ENCODE measurements at regions not wholly inside any gene's neighbourhood (a gene's known extent, or its start where the extent isn't known, plus 50 kb on each side); places are given as distances from the start of the nearest gene placed in this dataset.

DNA sequence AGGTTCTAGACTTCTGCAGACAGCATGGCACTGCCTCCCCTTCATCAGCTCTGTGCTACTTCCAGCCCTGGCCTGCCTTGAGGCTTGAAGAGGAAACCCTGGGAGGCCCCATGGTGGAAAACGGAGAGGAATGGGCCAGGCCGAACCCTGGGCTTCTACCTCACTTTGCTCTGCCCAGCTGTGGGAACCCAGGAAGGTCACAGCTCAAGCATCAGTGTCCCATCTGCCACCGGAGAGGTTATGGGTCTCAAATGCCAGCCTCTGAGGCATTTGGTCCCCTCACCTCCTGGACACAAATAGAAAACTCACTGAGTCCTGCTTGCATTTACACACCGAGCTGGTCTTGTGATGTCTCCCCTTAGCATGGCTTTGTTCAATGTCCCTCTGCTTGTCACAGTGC lies 80.1 kb upstream of the ALDH1B1 start:
- no peak for DNase-seq

DNA sequence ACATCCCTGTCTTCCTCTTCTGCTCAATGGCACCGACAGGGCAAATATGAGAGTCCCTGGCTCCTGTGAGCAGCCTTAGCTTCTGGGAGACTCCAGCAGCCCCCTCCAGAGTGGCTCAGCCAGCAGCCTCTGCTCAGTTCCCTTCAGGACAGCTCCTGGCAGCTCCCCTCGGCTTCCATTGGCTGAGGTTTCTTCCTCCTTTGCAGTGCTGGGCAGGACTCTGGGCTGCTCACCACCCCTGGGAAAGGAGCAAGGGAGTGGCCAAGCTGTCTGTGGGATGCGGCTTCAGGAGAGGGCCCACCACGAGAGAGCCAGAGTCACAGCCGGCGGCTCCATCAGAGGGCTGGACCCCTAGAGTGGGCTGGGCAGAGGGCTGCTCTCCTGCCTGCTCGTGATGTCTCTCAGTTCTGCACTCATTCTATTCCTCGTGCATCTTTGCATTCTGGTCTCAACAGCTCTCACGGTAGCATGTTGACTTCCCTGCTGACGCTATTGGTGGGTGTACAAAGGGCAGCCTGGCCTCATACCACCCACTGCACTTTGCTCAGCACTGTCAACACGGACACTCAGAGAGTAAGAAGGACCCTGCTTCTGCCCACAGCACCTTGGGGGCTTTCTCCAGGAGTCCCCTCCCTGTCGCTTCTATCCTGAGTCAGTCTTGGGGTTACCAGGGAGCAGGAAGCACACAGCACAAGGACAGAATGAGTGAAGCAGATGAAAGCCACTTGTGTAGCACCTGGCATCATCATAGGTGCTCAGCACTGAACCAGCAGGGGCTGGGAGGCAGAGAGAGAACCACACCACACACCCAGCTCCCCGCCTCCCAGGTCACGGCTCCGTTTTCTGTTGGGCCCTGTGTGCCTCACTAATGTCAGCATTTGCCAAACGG lies 80.9 kb upstream of the ALDH1B1 start:
- DNase-seq, result no peak

DNA sequence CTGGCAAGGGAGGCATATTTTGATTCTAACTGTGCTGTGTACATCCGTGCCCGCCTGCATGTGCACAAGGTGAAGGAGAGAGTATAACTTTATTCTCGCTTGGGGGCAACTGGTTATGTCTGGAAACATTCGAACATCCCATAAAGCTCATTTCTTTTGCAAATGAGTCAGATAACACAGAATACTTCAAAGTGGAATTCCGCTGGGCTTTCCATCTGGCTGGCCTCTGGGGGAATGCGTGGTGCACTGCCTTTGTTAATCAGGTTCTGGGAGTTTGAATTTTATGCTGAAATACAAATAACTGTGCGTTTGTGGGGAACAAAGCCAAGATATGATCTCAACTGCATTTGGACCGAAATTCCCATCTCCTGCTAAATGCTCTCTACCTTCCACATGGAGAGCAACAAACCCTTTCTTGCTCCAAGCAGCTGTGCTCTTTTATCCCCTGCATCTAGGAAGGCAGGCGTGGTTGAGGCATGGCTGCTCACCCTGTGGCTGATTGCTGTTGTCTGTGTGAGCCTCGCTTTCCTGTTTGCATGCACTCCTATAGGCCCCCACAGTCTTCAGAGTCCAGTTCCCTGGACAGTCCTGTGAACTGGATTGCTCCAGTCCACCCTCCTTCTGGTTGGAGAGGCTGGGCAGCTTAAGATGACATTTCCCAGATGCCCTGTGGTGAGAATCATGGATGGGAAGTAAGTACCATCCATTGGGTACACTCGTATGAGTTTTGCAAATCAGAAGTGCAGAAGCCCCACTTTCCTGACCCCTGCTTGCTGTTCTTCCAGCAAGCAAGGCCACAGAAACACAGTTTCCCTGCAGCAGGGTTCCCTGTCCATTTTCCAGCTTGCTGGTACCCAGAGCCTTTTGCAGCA lies 82.9 kb upstream of the ALDH1B1 start:
- DNase-seq, result no peak

DNA sequence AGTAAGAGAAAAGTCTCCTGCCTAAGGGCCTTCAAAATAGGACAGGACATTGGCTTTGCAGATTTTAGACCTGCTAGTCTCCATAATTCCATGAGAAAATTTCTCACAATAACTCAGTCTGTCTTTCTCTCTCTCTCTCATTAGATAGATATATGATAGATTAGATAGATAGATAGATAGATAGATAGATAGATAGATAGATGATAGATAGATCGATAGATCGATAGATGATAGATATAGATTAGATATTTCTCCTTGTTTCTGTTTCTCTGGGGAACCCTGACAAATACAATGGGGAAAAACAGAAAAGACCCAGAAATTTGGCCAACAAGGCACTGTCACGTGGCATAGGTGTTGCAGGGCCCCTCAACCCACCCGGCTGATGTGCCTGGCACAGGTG lies 84.4 kb upstream of the ALDH1B1 start:
- no peak for DNase-seq

DNA sequence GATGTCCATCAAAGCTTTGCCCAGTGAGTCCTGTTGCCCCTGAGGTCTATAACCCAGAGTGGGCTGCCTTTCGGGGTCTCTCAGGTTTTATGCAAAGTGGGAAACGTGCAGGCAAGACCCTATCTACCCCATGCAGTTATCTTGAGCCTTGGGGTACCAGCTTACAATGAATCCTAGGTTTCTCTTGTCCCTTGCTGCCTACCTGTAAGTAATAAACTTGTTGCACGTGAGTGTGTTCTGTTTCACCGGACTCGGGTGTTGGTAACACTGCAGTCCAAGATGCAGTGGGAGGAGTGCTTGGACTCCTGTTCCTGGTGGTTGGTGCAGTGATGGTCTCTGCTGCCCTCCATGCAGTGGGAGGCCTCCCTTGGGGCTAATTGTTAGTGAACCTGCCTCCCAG lies 85.6 kb upstream of the ALDH1B1 start:
- no peak for DNase-seq

DNA sequence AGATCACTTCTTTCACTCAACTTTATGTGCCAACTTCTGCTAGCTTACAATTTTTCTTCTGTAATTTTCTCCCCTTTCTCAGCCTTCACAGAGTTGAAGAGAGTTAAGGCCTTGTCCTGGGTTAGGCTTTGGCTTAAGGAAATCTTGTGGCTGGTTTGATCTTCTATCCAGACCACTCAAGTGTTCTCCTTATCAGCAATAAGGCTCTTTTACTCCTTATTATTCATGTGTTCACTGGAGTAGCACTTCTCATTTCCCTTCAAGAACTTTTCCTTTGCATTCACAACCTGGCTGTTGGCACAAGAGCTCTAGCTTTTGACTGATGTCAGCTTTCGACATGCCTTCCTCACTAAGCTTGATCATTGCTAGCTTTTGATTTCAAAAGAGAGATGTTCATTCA lies 86.9 kb upstream of the ALDH1B1 start:
- DNase-seq, result no peak

DNA sequence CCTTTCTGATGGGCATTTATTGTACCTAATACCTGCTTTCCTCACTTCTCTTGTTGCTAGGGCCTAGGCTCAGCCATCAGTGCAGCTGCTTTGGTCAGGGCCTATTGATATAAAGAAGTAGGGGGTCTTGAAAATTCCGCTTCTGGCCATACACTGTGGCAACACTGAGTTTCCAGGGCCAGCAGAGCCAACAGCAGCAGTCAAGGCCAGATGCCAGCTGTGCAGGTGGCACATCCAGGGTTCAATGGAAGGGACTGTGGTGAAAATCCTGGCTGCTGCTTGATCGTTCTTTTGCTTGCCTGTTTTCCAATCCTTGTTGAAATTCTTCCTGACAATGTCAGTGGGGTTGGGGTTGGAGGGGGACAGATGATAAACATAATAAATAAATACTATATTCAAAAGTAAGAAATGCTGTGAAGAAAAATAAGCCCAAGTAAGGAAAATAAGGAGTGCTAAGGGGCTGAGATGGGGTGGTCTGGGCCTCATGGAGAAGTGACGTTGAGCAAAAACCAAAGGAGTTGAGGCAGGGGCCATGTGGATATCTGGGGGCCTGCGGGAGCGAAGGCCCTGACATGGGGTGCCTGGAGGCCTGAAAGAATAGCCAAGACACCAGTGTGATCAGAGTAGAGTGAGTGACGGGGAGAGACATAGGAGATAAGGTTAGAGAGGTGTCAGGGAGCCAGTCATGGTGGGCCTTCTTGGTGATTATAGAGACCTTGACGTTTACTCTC lies 91.0 kb upstream of the ALDH1B1 start:
- no peak for DNase-seq

DNA sequence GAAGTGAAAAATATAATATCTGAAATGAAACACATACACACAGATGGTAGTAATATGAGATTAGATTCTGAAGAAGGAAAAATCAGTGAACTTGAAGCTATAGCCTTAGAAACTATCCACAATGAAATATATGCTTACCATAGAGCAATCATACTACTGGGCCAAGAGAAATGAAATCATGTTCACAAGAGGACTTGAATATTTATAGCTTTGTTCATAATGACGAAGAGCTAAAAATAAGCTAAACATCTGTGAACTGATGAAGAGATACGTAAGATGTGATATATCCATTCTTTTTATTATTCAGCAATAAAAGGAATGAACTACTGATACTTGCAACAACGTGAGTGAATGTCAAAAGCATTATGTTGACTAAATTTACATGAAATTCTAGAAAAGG lies 92.6 kb upstream of the ALDH1B1 start:
- no peak for DNase-seq

DNA sequence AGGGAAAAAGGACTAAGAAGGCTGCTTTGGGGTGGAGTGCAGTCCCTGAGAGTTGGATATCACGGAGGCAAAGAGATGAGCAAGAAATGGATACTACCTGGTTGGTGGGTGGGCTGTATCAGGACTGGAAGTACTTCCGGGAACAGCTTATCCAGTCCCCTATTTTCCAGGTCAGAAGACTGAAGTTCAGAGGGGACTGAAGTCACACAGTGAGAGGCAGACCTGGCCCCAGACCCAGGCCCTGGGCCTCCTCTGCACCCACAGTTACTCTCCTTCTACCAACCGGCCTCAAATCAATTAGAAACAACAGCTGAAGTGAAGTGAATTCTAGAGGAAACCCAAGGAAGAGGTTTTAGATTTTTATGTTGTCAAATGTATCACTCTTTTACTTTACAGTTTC lies 93.6 kb upstream of the ALDH1B1 start:
- DNase-seq, result no peak

DNA sequence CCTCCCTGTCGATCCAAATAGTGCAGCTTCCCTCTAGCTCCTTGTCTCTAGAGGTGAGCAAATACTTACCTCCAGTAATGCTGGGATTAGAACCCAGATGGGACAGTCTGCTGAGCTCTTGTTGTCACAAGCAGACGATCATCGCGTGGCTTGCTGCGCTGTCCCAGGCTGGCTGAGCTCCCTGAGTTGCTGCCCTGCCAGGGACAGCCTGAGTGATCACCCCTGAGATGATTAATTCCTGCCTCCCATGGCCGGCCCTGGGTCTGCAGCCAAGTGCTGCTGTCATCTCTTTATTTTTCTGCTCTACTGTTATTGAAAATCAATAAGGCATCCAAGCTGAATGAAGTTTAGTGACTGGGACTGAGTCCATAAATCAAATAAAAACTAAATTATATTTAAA lies 94.0 kb upstream of the ALDH1B1 start:
- DNase-seq, result no peak

DNA sequence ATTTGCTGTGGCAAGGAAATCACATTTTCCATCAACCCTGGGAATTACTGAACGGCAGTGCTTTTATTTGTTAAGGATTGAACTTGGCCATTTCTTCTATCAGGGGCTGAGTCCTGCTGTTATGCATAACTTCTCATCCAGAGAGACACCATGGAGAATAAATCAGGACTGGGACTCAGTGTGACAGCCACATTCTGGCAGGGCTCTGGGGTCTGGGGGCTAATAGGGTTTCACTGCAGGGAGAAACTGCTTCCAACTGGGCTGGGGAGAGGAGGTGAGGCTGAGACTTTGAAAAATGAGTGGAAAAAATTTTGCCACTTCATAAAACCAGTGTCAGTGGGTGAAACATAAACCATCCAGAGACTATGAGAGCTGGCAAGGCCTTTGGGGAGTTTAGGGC lies 95.7 kb upstream of the ALDH1B1 start:
- no peak for DNase-seq

DNA sequence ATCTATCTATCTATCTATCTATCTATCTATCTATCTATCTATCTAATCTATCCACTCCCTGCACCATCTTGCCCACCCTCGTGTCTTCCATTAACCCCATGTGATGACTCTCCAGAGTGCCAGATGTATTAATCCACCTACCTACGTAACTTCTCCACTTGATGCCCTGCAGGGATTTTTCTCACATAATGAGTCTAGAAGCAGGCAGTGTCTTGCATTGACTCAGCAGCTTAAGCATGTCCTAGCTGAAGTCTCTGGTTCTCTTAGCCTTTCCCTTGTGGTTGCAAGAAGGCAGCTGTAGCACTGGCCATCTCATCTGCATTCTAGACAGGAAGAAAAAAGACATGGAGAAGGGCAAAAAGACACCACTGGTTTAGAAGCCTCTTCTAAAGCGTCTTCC lies 96.7 kb upstream of the ALDH1B1 start:
- DNase-seq, result no peak

DNA sequence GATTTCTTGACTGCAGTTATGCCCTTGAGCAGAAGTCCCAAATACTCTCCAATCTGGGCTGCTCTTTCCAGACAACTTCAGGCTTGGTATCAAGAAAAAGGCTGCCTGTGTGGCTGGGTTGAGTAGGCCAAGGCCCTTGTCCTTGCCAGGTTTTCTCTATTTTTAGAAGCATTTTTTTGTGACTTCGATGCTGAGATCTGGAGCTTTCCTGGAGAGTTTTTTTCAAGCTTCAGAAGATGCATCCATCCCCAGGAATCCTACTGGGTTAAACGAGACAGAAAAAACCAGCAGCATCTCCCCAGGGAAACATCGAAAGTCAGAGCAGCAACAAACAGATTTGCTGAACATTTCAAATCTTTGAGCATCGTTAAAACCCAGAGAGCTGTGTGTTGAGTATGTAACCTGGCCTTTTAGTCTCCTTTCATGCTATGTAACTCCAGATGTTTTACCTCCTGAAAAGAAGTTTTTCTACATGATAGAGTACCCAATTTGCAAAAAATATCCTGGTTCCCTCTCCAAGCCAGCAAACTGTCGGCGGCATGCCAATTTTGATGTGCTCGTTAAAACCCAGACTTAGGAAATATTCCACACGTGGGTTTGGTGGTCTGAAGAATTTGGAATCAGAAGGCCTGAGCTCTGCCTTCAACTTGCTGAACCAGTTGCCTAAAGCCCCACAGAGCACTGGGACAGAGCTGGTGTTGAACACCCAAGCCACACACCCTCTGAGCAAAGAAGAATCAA lies 98.1 kb upstream of the ALDH1B1 start:
- no peak for DNase-seq

DNA sequence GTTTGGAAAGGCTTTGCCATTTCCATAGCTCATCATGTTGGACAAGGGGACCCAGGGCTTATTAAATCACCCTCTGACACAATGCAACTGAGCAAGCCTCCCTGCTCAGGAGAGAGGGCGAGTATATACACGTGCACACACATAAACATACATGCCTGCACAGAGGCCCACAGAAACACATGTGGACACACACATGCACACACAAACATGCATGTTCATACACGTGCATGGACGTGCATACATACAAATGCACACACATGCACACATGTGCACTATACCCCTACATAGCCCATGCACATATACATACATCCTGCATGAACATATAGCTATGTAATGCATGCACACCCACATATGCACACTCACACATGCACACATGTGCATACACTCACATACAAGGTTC lies 99.5 kb upstream of the ALDH1B1 start:
- no peak for DNase-seq

DNA sequence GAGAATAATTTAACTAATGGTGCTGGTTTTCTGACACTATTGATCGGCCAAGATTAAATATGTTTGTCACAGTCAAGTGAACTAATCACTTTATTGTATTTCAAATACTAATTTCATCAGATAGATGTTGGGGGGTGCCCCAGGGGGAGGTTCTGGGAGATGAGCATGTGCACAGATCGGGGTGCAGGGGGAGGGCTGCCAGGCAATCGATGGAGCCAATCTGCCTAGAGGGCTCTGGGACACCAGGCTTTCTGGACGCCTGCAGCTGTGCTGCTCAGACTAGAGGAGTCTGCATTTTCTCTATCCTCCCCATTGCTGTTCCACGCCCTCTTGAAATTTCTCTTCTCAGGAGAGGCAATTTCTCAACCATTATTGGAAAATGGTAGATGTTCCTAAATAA lies 100.0 kb upstream of the ALDH1B1 start:
- no peak for DNase-seq

DNA sequence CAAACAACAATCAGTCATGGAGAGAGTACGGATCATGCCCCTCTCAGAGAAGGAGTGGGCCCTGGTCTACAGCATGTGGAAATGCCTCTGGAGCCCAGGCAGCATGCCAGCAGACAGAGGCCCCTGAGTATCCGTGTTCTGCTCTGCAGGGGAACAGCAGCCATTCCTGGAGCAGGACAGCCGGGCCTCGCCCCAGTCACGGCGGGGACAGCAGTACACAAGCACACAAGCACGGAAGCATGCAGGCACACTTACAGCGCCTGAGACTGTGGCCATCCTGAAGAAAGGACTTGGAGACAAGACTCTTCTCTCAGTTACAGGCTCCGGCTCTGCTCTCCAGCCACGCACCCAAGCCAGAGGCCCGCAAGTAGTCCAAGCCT lies 102.6 kb upstream of the ALDH1B1 start:
- no peak for DNase-seq

DNA sequence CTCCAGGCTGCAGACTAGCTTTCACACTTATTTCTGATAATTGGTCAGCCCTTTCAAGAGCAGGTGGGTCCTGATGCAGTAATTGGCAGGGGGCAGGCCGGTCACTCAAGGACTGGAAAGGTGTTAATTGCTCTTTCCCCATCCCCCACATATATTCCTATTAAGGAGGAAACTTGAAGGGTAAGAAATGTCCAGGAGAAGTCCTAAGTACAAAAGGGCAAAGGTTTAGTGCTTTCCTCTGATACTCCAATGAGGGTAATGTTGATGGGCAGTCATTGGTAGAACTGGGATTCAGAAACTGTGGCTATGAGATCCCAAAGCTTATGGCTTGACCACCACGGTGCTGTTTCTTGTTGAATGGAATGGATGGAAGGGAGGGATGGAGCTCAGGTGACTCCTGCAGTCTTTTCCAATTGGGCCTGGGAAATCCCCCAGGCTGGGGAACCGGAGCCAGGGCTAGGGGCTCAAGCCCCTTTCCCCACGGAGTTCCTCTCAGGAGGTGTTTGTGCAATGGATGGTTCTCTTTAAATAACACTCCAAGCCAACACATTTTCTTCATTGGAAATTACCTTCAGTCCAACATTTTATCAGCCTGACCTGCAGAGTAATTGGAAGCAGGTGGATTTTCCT lies 103.2 kb upstream of the ALDH1B1 start:
- DNase-seq, result no peak

DNA sequence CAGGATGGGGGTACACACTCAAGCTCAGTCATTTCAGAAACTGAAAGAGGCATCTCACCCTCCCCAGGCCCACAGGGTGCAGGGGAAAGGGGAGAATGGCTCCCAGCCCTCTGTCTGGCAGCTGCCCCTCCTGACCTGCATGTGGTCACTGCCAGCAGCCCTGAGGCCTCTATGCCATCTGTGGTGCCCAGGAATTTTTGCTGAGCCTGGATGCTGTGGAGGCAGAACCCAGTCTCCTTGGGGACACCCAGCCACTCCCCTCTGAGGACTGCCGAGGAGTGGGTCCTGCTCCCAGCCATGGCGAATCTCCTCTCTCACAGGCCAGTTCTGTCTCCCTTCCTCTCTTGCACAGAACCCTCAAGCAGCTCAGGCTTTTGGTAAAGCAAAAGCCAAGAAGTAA lies 104.0 kb upstream of the ALDH1B1 start:
- DNase-seq, result no peak

DNA sequence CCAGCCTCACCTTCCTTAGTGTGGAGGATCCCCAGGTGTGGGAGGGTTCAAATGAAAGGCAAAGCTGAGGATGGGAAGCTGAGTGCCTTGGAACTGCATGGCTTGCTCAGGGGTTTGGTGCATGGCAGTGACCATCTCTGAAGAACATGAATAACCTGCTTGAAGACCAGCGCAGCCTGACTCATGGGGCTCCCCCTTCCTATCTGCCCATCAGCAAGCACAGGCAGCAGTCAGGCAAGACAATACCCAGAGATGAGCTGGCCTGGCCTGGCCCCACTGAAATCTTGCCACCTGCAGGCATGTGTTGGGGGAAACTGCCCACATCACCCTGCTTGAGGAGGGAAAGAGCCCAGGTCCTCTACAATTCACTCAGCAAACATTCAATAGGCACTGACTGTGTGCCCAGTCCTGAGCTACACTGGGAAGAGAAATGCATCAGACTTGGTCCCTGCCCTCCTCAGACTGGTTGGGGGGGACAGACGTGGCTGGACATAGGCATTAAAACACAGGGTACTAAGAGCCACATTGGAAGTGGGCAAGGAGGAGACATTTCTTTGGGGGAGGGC lies 105.0 kb upstream of the ALDH1B1 start:
- no peak for DNase-seq

DNA sequence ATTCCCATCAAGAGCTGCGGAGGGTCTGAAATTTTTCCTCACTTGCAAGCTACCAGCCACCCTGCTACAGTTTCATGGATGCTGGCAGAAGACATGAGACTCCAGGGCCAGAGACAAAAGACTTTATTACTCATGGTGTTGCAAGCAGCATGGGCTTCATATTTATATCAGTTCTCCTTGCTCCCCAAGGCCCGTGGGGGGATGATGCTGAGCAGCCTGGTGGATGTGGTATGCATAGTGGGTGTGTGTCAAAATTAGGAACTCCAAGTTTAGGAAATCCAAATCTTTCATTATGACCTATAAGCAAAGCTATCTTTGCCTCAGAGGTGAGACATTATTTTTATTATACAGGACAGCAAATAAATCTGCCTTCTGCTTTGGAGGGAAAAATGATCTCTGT lies 105.7 kb upstream of the ALDH1B1 start:
- no peak for DNase-seq

DNA sequence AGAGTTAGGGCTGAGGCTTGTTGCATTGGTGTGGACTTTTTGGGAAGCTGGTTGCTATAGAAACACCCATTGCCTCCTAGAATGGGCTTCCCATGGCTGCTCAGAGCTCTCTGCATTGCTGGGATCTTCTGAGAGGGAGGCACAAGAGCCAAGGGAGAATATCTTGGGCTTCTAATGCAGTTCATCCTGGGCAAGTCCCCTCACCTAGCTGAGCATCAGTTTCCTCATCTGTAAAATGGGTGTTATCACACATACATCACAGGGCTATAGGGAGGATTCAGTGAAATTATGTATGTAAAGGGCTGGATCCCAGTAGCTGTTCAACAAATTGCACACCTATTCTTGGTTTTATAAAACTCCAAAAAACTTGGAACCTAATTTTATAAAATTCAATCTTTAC lies 106.1 kb upstream of the ALDH1B1 start:
- no peak for DNase-seq

DNA sequence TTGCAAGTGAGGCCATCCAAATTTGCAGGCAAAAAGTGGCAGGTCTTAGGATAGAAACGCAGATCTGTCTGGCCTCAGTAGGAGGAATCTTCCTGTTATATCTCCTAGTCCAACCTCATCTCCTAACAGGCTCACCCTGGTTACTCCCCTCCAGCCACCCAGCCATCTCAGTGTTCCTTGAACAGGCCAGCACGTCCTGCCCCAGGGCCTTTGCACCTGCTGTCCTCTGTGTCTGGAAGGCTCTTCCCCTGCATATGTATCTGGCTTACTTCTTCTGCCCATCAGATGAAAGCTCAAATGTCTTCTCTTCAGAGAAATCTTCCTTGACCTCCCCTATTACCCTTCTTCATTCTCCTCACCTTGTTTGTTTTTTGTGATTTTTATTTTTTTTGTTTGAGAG lies 107.3 kb upstream of the ALDH1B1 start:
- DNase-seq, result no peak

Data from RPMI8226 (cell line).